GM21825 (cell line): ENCODE measurements at regions not wholly inside any gene's neighbourhood (a gene's known extent, or its start where the extent isn't known, plus 50 kb on each side); places are given as distances from the start of the nearest gene placed in this dataset.
"Not testable (repeated sequence)": the region's sequence is repeated elsewhere in the genome, so short reads cannot be mapped to it uniquely, and the experiment has no call there.

Source experiments
- ATAC-seq: cut with Tn5 transposase; IDR thresholded peaks from one replicate; pipeline ENCODE4 v1.9.1; 2021; ENCODE audit warnings: mild to moderate bottlenecking, moderate library complexity; ENCODE audit not compliant: unreplicated experiment

GRCh38 chr2:57465067-57465466 lies 581.5 kb upstream of the VRK2 start:
- ATAC-seq: no peak

GRCh38 chr2:57465967-57466366 lies 580.6 kb upstream of the VRK2 start:
- ATAC-seq: no peak

- no peak for ATAC-seq
These were observed 571.2 kb upstream of the VRK2 start for GRCh38 chr2:57475391-57475790.

- ATAC-seq: no peak
These were observed 566.6 kb upstream of the VRK2 start for GRCh38 chr2:57479981-57480380.

GRCh38 chr2:57488061-57488460 lies 558.5 kb upstream of the VRK2 start:
- ATAC-seq: no peak

GRCh38 chr2:57490741-57491140 lies 555.9 kb upstream of the VRK2 start:
- no peak for ATAC-seq

GRCh38 chr2:57491213-57491612 lies 555.4 kb upstream of the VRK2 start:
- no peak for ATAC-seq

- ATAC-seq: not testable (repeated sequence)
These were observed 552.6 kb upstream of the VRK2 start for GRCh38 chr2:57493966-57494365.

- ATAC-seq: peak; percentile 62
These were observed 549.0 kb upstream of the VRK2 start for GRCh38 chr2:57497489-57498096.

- no peak for ATAC-seq
These were observed 541.8 kb upstream of the VRK2 start for GRCh38 chr2:57504787-57505186.

GRCh38 chr2:57509189-57509588 lies 537.4 kb upstream of the VRK2 start:
- no peak for ATAC-seq

GRCh38 chr2:57510704-57511103 lies 535.9 kb upstream of the VRK2 start:
- no peak for ATAC-seq

- no peak for ATAC-seq
These were observed 531.2 kb upstream of the VRK2 start for GRCh38 chr2:57515366-57515765.

- peak; percentile 76 for ATAC-seq
These were observed 529.8 kb upstream of the VRK2 start for GRCh38 chr2:57516698-57517340.

- no peak for ATAC-seq
These were observed 523.3 kb upstream of the VRK2 start for GRCh38 chr2:57523304-57523703.

- ATAC-seq: no peak
These were observed 518.9 kb upstream of the VRK2 start for GRCh38 chr2:57527685-57528084.

GRCh38 chr2:57528499-57528898 lies 518.1 kb upstream of the VRK2 start:
- ATAC-seq: no peak

GRCh38 chr2:57534358-57534757 lies 512.2 kb upstream of the VRK2 start:
- ATAC-seq: no peak

- ATAC-seq: peak; percentile 52
These were observed 509.9 kb upstream of the VRK2 start for GRCh38 chr2:57536535-57537231.

- ATAC-seq: no peak
These were observed 506.8 kb upstream of the VRK2 start for GRCh38 chr2:57539761-57540160.

- no peak for ATAC-seq
These were observed 504.5 kb upstream of the VRK2 start for GRCh38 chr2:57542081-57542480.

GRCh38 chr2:57543211-57543610 lies 503.4 kb upstream of the VRK2 start:
- ATAC-seq: no peak
